H1 (cell line): ENCODE measurements at regions not wholly inside any gene's neighbourhood (a gene's known extent, or its start where the extent isn't known, plus 50 kb on each side); places are given as distances from the start of the nearest gene placed in this dataset.

Source experiments
- EGR1 ChIP-seq: IDR thresholded peaks from 2 replicates; pipeline ENCODE4 v1.6.1; 2011; ENCODE audit warnings: low read depth, low read length, borderline replicate concordance
- NANOG ChIP-seq: IDR thresholded peaks from 2 replicates; pipeline ENCODE4 v1.6.1; 2011; ENCODE audit warnings: low read length, low read depth, mild to moderate bottlenecking, inconsistent platforms; ENCODE audit not compliant: insufficient read depth, poor library complexity, severe bottlenecking
- TF ChIP-seq, protein P1 (sequence below): IDR thresholded peaks from 2 replicates; pipeline ENCODE4 v1.6.1; 2011; ENCODE audit warnings: low read depth, mild to moderate bottlenecking, low read length; ENCODE audit not compliant: insufficient read depth

DNA sequence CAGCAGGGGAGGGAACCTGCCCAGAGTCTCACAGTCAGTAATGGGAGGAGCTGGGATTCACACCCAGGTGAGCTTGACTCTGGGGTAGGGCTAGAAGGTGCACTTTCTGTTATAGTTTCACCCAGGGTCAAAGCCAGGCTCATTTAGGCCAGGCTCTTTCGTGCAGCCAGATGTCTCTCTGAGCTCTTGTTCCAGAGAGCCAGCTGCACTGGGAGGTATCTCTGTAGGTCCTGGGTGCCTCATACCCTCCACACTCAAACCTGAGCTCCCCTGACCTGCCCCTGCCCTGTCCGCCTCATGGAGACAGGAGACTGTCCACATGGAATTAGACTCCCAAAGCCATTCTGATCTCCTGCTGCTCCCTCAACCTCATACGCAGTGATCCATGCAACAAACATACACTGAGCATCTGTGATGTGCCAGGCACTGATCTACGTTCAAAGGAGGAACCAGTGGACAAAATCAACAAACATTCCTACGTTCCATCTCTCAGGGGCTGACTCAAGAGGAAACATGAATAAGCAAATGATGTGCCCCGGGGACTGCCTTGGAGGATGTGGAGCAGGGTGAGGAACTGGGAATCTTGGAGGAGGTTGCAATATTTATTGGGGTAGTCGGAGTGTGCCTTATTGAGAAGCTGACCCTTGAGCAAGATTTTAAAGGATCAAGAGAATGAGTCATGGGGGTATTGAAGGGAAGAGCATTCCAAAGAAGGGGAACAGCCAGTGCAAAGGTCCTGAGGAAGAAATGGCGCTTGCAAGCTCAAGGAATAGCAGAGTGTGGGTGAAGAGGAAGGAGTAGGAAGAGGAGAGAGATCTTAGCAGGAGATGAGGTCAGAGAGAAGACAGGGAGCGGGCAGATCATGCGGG, 71.3 kb upstream of the TOX2 start (continued):
- TF ChIP-seq, protein P1, sequence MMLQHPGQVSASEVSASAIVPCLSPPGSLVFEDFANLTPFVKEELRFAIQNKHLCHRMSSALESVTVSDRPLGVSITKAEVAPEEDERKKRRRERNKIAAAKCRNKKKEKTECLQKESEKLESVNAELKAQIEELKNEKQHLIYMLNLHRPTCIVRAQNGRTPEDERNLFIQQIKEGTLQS = no peak
- TF ChIP-seq EGR1 = no peak
- no peak for TF ChIP-seq NANOG
